ENCODE measurements at regions not wholly inside any gene's neighbourhood (a gene's known extent, or its start where the extent isn't known, plus 50 kb on each side); places are given as distances from the start of the nearest gene placed in this dataset.

DNA sequence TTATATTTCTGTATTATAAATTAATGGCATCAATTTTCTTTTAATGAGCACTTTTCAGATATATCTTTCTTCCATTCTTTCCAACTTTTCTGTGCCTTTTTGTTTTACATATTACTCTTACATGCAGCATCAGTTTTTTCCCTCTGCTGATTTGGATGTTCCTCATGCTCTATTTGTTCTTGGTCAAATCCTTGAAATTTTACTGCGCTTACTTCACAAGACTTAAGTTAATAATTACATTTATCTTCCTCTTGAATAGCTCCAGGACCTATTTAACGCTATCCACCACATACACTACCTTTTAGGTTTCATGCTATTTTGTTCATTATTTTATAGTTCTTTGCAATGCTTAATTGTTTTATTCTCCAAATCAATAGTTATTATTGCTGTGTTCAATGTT, 97.6 kb upstream of the CTTNBP2 start:
- ATAC-seq (no peak), FAIRE-seq (no peak), DNase-seq (ENCODE audit: low read depth, low spot score) (no peak)
- Histone ChIP-seq H3K27ac (ENCODE audit: control insufficient read depth, insufficient read depth) (no peak overlapping the region), H3K4me2 (ENCODE audit: control insufficient read depth, insufficient read depth) (no peak overlapping the region), H3K9ac (ENCODE audit: control insufficient read depth, insufficient read depth, low read length) (no peak overlapping the region), H3K4me1 (ENCODE audit: control insufficient read depth, insufficient read depth, low read length) (no peaks in the 10 kb centered on the region), H3K9me3 (replicated peaks; ENCODE audit: control insufficient read depth, insufficient read depth, low read length) (no peaks in the 10 kb centered on the region), H4K20me1 (ENCODE audit: control insufficient read depth, insufficient read depth) (no peaks in the 10 kb centered on the region), H3K27me3 (replicated peaks in 1 of 2; ENCODE audit: control insufficient read depth in 2 of 2, insufficient read depth in 2 of 2, low read length in 1 of 2) (no peaks in the 10 kb centered on the region), H3K4me3 (no peak overlapping the region), H3K79me2 (ENCODE audit: control insufficient read depth, insufficient read depth, low read length) (no peaks in the 10 kb centered on the region), H2AFZ (ENCODE audit: control insufficient read depth, low read depth, low read length) (no peak overlapping the region), H3K36me3 (ENCODE audit: control insufficient read depth in 2 of 2, insufficient read depth in 2 of 2, low read length in 1 of 2) (no peaks in the 10 kb centered on the region)
- ChIA-PET POLR2A (no interaction called here), RAD21 (ENCODE audit: unreplicated experiment) (no interaction called here), SMC1A (ENCODE audit: uncharacterized antibody, unreplicated experiment) (no interaction called here), CTCF (no interaction called here)
- no TSS peak for BruUV-seq (replicated peaks)
- WGBS (ENCODE audit: insufficient coverage, insufficient replicate concordance, low lambda C conversion rate, missing lambda C conversion rate) = 49% methylated on average over 2 of the region's 2 CpGs
- TF ChIP-seq MYB (IDR thresholded peaks at IDR 0.05; ENCODE audit: borderline replicate concordance, low read depth, low read length) (no peak), MTA3 (IDR thresholded peaks at IDR 0.05; ENCODE audit: borderline replicate concordance, low read length) (no peak), CHD1 (IDR thresholded peaks at IDR 0.05; ENCODE audit: low read depth, low read length) (no peak), RCOR1 (conservative IDR thresholded peaks at IDR 0.05; ENCODE audit: low read depth, low read length) (no peak), MTA2 (IDR thresholded peaks at IDR 0.05; ENCODE audit: low read depth) (no peak), RAD51 (IDR thresholded peaks at IDR 0.05) (no peak), WRNIP1 (IDR thresholded peaks at IDR 0.05; ENCODE audit: borderline replicate concordance, low read depth, low read length) (no peak), IRF4 (IDR thresholded peaks at IDR 0.05; ENCODE audit: low read depth, low read length) (no peak), NR2F1 (conservative IDR thresholded peaks at IDR 0.05) (no peak), SMAD1 (IDR thresholded peaks at IDR 0.05; ENCODE audit: low read depth, partially characterized antibody) (no peak), ETV6 (conservative IDR thresholded peaks at IDR 0.05 in 1 of 2, IDR thresholded peaks at IDR 0.05 in 1 of 2; ENCODE audit: borderline replicate concordance in 1 of 2, low read depth in 1 of 2) (no peak), ZBED1 (IDR thresholded peaks at IDR 0.05; ENCODE audit: borderline replicate concordance) (no peak), KLF5 (IDR thresholded peaks at IDR 0.05; ENCODE audit: partially characterized antibody) (no peak), BRCA1 (IDR thresholded peaks at IDR 0.05; ENCODE audit: low read depth, low read length) (no peak), NRF1 (conservative IDR thresholded peaks at IDR 0.05; ENCODE audit: low read depth, low read length) (no peak), EED (IDR thresholded peaks at IDR 0.05; ENCODE audit: low read depth) (no peak), TCF3 (IDR thresholded peaks at IDR 0.05; ENCODE audit: borderline replicate concordance, insufficient read depth, low read depth, low read length) (no peak)
- TF ChIP-seq, protein P1, sequence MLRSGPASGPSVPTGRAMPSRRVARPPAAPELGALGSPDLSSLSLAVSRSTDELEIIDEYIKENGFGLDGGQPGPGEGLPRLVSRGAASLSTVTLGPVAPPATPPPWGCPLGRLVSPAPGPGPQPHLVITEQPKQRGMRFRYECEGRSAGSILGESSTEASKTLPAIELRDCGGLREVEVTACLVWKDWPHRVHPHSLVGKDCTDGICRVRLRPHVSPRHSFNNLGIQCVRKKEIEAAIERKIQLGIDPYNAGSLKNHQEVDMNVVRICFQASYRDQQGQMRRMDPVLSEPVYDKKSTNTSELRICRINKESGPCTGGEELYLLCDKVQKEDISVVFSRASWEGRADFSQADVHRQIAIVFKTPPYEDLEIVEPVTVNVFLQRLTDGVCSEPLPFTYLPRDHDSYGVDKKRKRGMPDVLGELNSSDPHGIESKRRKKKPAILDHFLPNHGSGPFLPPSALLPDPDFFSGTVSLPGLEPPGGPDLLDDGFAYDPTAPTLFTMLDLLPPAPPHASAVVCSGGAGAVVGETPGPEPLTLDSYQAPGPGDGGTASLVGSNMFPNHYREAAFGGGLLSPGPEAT (IDR thresholded peaks at IDR 0.05; ENCODE audit: low read depth) = no peak
- in situ Hi-C loops (cut with MboI) = no loop called here
- intact Hi-C loops (cut with micrococcal nuclease; ENCODE audit: unreplicated experiment) = no loop called here
